IPS-20b (cell line): ENCODE measurements at regions not wholly inside any gene's neighbourhood (a gene's known extent, or its start where the extent isn't known, plus 50 kb on each side); places are given as distances from the start of the nearest gene placed in this dataset.

Experiments
- H3K27ac ChIP-seq: one replicate; pipeline ENCODE4 v1.5.1; 2013; ENCODE audit warnings: low read length
- H3K27me3 ChIP-seq: 2 replicates; pipeline ENCODE4 v1.6.1; 2013; ENCODE audit warnings: mild to moderate bottlenecking, low read length, inconsistent platforms; ENCODE audit not compliant: insufficient read depth
- H3K36me3 ChIP-seq: 2 replicates; pipeline ENCODE4 v1.6.1; 2013; ENCODE audit warnings: low read depth, mild to moderate bottlenecking, inconsistent platforms, low read length, moderate library complexity; ENCODE audit not compliant: insufficient read depth
- H3K4me1 ChIP-seq: 2 replicates; pipeline ENCODE4 v1.6.1; 2013; ENCODE audit warnings: mild to moderate bottlenecking, control low read depth, inconsistent platforms, low read length, moderate library complexity; ENCODE audit not compliant: insufficient read depth
- H3K4me3 ChIP-seq: 2 replicates; pipeline ENCODE4 v1.5.1; 2013; ENCODE audit warnings: mild to moderate bottlenecking, low read length, inconsistent platforms
- H3K9ac ChIP-seq: 2 replicates; pipeline ENCODE4 v1.6.1; 2013; ENCODE audit warnings: low read depth, mild to moderate bottlenecking, inconsistent platforms, low read length, moderate library complexity
- H3K9me3 ChIP-seq: 2 replicates; pipeline ENCODE4 v1.6.1; 2013; ENCODE audit warnings: mild to moderate bottlenecking, low read depth, low read length, inconsistent platforms; ENCODE audit not compliant: insufficient read depth

DNA sequence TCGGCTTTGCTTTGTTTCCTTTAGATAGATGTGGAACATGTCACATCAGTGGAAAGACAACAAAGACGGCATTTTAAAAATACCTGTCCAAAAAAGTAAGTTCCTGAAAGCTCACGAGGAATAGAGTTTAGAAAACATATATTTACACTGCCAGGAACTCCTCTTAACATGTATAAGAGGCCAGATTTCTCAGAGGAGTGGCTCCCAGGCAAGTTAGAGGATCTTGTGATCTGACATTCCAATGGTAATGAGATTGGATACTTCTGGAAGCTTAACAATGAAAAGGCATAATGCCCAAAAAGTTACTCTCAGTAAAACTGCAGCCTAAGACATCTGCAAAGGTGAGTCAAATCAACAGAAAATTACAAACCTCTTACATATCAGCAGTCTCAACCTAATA lies 77.1 kb downstream of the CYRIA start:
- peak overlapping the region; percentile 45; the same call in 1 of the 2 replicates for H3K9ac ChIP-seq
- no peaks in the 10 kb centered on the region for H3K36me3 ChIP-seq
- H3K27me3 ChIP-seq = no peaks in the 10 kb centered on the region
- no peaks in the 10 kb centered on the region for H3K9me3 ChIP-seq
- peak overlapping the region; percentile 39 for H3K27ac ChIP-seq
- peak overlapping the region; percentile 7; the same call in 1 of the 2 replicates for H3K4me3 ChIP-seq
- peaks cover 22% of the 10 kb centered on the region for H3K4me1 ChIP-seq

- Histone ChIP-seq H3K4me3 (no peak overlapping the region), H3K27me3 (no peaks in the 10 kb centered on the region)
Measured at GRCh38 chr2:16587601-16588000, 78.0 kb downstream of the CYRIA start.

DNA sequence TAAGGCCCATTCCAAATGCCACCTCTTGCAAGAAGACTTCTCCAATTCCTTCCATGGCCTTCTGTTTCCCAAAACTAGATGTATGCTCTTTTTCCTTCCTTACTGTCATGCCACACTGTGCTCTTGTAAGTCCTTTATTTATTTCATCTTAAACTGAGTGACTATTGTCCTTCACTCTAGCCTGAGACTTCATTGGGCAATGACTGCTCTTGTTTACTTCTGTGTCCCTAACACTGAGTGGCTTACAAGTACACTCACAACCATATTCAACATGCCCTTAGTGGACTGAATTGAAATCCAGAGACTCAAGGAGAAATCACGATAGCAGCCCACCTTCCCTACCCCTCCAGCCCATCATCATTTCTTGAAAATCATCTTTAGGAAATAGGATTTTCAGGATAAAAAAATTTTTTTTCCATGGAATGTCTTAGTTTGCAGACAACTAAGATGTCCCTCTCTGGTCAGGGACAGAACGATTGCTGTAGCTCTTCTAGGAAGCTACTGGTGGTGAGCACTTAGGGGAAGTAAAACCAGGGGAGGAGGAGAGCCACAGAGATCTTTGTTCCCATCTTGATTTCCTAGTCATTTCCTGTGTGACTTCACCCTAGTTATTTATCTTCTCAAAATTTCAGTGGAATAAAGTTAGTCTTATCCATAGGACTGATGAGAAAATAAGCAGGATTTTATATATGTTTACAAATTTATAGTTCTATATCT lies 80.7 kb downstream of the CYRIA start:
- H3K27ac ChIP-seq = no peak overlapping the region
- H3K4me3 ChIP-seq = no peak overlapping the region
- H3K4me1 ChIP-seq = peaks cover 22% of the 10 kb centered on the region
- H3K9me3 ChIP-seq = no peaks in the 10 kb centered on the region
- H3K9ac ChIP-seq = no peak overlapping the region
- no peaks in the 10 kb centered on the region for H3K36me3 ChIP-seq
- H3K27me3 ChIP-seq = no peaks in the 10 kb centered on the region

More at GRCh38 chr2:16587601-16588000, 78.0 kb downstream of the CYRIA start:
- H3K9me3 ChIP-seq = no peaks in the 10 kb centered on the region
- H3K27ac ChIP-seq = no peak overlapping the region
- H3K36me3 ChIP-seq = no peaks in the 10 kb centered on the region
- peaks cover 22% of the 10 kb centered on the region for H3K4me1 ChIP-seq
- no peak overlapping the region for H3K9ac ChIP-seq

GRCh38 chr2:16584084-16584483 lies 81.5 kb downstream of the CYRIA start:
- Histone ChIP-seq H3K27me3 (no peaks in the 10 kb centered on the region), H3K36me3 (no peaks in the 10 kb centered on the region), H3K9ac (no peak overlapping the region), H3K4me1 (peaks cover 14% of the 10 kb centered on the region), H3K9me3 (no peaks in the 10 kb centered on the region), H3K27ac (no peak overlapping the region), H3K4me3 (no peak overlapping the region)

- no peaks in the 10 kb centered on the region for H3K36me3 ChIP-seq
- no peak overlapping the region for H3K27ac ChIP-seq
- H3K9me3 ChIP-seq = no peaks in the 10 kb centered on the region
- no peaks in the 10 kb centered on the region for H3K4me1 ChIP-seq
- no peaks in the 10 kb centered on the region for H3K27me3 ChIP-seq
- H3K9ac ChIP-seq = no peak overlapping the region
- no peak overlapping the region for H3K4me3 ChIP-seq
Measured at GRCh38 chr2:16581241-16581640, 84.4 kb downstream of the CYRIA start.

GRCh38 chr2:16578081-16578480 lies 87.6 kb downstream of the CYRIA start:
- no peak overlapping the region for H3K9ac ChIP-seq
- no peaks in the 10 kb centered on the region for H3K36me3 ChIP-seq
- H3K27me3 ChIP-seq = no peaks in the 10 kb centered on the region
- no peak overlapping the region for H3K4me3 ChIP-seq
- H3K27ac ChIP-seq = no peak overlapping the region
- H3K4me1 ChIP-seq = no peaks in the 10 kb centered on the region
- H3K9me3 ChIP-seq = peaks cover 22% of the 10 kb centered on the region; the same call in 1 of the 2 replicates

- H3K9ac ChIP-seq = no peak overlapping the region
- no peaks in the 10 kb centered on the region for H3K27me3 ChIP-seq
Measured at GRCh38 chr2:16570516-16570915, 95.1 kb downstream of the CYRIA start.

DNA sequence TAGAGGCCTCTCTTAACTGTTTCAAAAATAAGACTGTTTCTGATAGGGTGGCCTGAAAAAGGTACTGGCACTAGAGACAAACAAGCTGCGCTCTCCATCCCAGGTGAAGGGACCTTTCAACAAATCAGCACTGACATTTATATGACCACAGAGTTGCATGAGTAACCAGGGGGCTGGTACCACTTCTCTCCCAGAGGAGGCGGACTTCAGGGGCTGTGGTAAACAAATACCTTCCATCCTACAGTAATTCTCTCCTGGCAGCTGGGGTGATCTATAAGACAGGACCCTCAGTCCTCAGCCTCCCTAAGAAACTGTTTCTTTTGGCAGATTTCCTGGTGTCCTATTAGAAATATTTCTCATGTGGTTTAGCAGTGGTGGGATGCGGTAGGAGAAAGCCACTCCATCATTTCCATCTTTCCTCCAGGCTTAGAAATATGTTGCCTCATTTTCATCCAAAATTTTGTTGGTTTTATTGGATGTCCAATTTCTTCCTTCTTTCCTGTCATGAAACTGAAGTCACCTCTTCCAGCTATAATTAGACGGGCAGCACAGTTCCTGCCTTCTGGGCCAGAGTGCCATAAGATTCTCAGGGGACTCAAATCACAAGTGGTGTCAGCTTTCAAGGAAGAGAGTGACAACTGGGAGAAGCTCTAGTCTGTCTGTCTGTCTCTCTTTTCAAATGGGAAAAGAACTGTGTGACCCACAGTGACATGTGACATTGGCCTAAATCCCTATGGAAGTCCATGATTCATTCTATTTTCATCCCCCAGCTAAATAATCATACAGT lies 96.4 kb downstream of the CYRIA start:
- Histone ChIP-seq H3K4me3 (no peak overlapping the region), H3K9ac (no peak overlapping the region), H3K36me3 (no peaks in the 10 kb centered on the region), H3K9me3 (peaks cover 10% of the 10 kb centered on the region; the same call in 1 of the 2 replicates), H3K4me1 (no peaks in the 10 kb centered on the region), H3K27ac (no peak overlapping the region), H3K27me3 (no peaks in the 10 kb centered on the region)

More at GRCh38 chr2:16570516-16570915, 95.1 kb downstream of the CYRIA start:
- no peaks in the 10 kb centered on the region for H3K4me1 ChIP-seq
- no peaks in the 10 kb centered on the region for H3K36me3 ChIP-seq
- no peak overlapping the region for H3K27ac ChIP-seq
- H3K9me3 ChIP-seq = peaks cover 22% of the 10 kb centered on the region; the same call in 1 of the 2 replicates
- H3K4me3 ChIP-seq = no peak overlapping the region

- H3K9me3 ChIP-seq = no peaks in the 10 kb centered on the region
- H3K9ac ChIP-seq = no peak overlapping the region
- no peaks in the 10 kb centered on the region for H3K27me3 ChIP-seq
- no peaks in the 10 kb centered on the region for H3K36me3 ChIP-seq
- no peaks in the 10 kb centered on the region for H3K4me1 ChIP-seq
- no peak overlapping the region for H3K4me3 ChIP-seq
- no peak overlapping the region for H3K27ac ChIP-seq
Measured at GRCh38 chr2:16566701-16567100, 98.9 kb downstream of the CYRIA start.

GRCh38 chr2:16565481-16565880 lies 100.2 kb downstream of the CYRIA start:
- H3K9me3 ChIP-seq = no peaks in the 10 kb centered on the region
- no peaks in the 10 kb centered on the region for H3K4me1 ChIP-seq
- no peaks in the 10 kb centered on the region for H3K27me3 ChIP-seq
- H3K9ac ChIP-seq = no peak overlapping the region
- no peaks in the 10 kb centered on the region for H3K36me3 ChIP-seq
- H3K4me3 ChIP-seq = no peak overlapping the region
- H3K27ac ChIP-seq = no peak overlapping the region

DNA sequence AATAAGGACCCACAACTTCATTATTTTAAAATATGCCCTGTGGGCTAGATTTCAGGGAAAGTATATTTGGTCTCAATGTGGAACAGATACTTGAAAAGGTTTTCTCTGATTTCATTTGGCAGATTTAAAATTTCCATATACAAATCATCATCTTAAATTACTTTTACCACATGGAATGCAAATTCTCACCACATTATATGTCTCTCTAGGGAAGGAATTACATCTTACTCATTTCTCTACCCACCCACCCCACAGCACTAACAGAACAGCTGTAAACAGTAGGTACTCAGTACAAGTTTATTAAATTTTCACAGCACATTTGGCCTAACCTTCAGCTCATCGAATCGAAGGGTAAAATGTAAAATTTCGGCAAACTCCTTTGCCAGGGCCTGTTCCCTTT lies 104.0 kb downstream of the CYRIA start:
- Histone ChIP-seq H3K27me3 (no peaks in the 10 kb centered on the region), H3K4me1 (no peaks in the 10 kb centered on the region), H3K9ac (no peak overlapping the region), H3K9me3 (no peaks in the 10 kb centered on the region), H3K4me3 (no peak overlapping the region), H3K27ac (no peak overlapping the region), H3K36me3 (no peaks in the 10 kb centered on the region)

GRCh38 chr2:16561251-16561650 lies 104.4 kb downstream of the CYRIA start:
- Histone ChIP-seq H3K27me3 (no peaks in the 10 kb centered on the region), H3K4me3 (no peak overlapping the region)

More at GRCh38 chr2:16561251-16561650, 104.4 kb downstream of the CYRIA start:
- H3K9ac ChIP-seq = no peak overlapping the region
- H3K9me3 ChIP-seq = no peaks in the 10 kb centered on the region
- H3K4me1 ChIP-seq = no peaks in the 10 kb centered on the region
- H3K36me3 ChIP-seq = no peaks in the 10 kb centered on the region
- no peak overlapping the region for H3K27ac ChIP-seq
